ENCODE measurements at regions not wholly inside any gene's neighbourhood (a gene's known extent, or its start where the extent isn't known, plus 50 kb on each side); places are given as distances from the start of the nearest gene placed in this dataset.

DNA sequence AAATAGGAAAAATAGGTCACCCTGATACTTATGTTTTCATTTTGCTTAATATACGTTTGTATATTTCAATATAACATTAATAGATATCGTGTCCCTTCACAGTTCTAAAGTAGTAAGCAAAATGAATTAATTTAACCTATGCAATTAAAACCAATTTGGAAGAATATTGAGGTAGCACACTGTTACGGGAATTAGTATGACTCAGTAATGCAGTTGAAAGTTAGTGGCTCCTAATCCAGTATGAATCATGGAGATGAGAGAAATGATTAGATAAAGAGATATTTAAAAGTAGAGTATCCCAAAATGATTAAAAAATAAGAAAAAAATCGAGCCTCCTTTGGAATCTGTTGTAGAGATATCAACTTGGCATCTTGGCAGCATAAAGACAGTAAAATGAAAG lies 177.0 kb upstream of the SLITRK6 start:
- no peaks in the 10 kb centered on the region for H3K4me1 ChIP-seq (ENCODE audit: control insufficient read depth, low read length)
- no peaks in the 10 kb centered on the region for H3K9me3 ChIP-seq (ENCODE audit: control insufficient read depth, insufficient read depth, low read length)
- no peak for TF ChIP-seq EZH2phosphoT487 (IDR thresholded peaks at IDR 0.05; ENCODE audit: borderline replicate concordance, low read length)
- TF ChIP-seq, protein P1, sequence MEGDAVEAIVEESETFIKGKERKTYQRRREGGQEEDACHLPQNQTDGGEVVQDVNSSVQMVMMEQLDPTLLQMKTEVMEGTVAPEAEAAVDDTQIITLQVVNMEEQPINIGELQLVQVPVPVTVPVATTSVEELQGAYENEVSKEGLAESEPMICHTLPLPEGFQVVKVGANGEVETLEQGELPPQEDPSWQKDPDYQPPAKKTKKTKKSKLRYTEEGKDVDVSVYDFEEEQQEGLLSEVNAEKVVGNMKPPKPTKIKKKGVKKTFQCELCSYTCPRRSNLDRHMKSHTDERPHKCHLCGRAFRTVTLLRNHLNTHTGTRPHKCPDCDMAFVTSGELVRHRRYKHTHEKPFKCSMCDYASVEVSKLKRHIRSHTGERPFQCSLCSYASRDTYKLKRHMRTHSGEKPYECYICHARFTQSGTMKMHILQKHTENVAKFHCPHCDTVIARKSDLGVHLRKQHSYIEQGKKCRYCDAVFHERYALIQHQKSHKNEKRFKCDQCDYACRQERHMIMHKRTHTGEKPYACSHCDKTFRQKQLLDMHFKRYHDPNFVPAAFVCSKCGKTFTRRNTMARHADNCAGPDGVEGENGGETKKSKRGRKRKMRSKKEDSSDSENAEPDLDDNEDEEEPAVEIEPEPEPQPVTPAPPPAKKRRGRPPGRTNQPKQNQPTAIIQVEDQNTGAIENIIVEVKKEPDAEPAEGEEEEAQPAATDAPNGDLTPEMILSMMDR (IDR thresholded peaks at IDR 0.05; ENCODE audit: low read depth, low read length, poor library complexity, severe bottlenecking): no peak
- no peaks in the 10 kb centered on the region for H4K20me1 ChIP-seq (ENCODE audit: control insufficient read depth, insufficient read depth, low read depth, low read length)
- no peaks in the 10 kb centered on the region for H3K27me3 ChIP-seq (ENCODE audit: control insufficient read depth, low read length)
- H3K27ac ChIP-seq (ENCODE audit: low read depth, low read length): no peak overlapping the region
- no peaks in the 10 kb centered on the region for H3K79me2 ChIP-seq (ENCODE audit: control insufficient read depth, low read length)
- no peaks in the 10 kb centered on the region for H3K36me3 ChIP-seq (ENCODE audit: control insufficient read depth, low read length)
- H3F3A ChIP-seq (ENCODE audit: control insufficient read depth, insufficient read depth): no peaks in the 10 kb centered on the region
- no peak overlapping the region for H3K4me2 ChIP-seq (ENCODE audit: low read length)
- no peak overlapping the region for H3K4me3 ChIP-seq (ENCODE audit: low read length)
- no peaks in the 10 kb centered on the region for H3K9me2 ChIP-seq (replicated peaks; ENCODE audit: control insufficient read depth, low read length)

DNA sequence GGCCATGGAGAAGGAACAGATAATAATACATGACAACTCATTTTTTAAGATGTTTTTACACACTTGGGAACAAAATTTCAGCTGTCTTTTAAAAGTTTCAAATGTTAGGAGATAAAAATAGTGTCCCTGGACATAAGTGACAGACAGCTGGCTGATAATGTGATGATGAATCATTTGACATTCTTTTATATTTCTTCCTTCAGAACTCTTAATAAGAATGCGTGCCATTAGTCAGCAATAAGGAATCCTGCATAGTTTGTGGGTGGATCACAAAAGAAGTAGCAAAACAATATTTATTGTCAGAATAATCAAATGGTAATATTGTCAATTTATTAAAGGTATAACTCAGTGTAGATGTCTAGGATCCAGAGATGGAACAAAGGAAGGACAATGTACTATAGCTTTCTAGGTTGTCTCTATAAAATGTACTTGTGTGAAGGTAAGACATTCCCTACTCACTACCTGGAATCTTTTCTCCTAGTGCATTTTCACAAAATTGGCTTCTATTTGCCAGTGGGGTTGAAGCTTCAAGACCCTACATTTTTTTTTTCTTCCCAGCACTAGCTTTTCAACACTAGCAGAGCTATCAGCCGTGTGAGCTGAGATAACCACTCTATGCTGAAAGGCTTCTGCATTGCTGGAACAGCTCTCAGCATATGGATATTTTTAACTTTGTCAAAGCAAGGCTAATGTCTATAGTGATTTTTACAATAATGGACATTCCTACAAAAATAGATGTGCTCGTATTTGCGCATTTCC lies 175.6 kb upstream of the SLITRK6 start:
- Histone ChIP-seq H3K27me3 (ENCODE audit: control insufficient read depth, low read length) (no peaks in the 10 kb centered on the region), H3K4me2 (ENCODE audit: low read length) (no peak overlapping the region), H3F3A (ENCODE audit: control insufficient read depth, insufficient read depth) (no peaks in the 10 kb centered on the region), H3K36me3 (ENCODE audit: control insufficient read depth, low read length) (no peaks in the 10 kb centered on the region), H3K4me1 (ENCODE audit: control insufficient read depth, low read length) (no peaks in the 10 kb centered on the region), H3K4me3 (ENCODE audit: low read length) (no peak overlapping the region), H4K20me1 (ENCODE audit: control insufficient read depth, insufficient read depth, low read depth, low read length) (no peaks in the 10 kb centered on the region), H3K27ac (ENCODE audit: low read depth, low read length) (no peak overlapping the region), H3K9me2 (replicated peaks; ENCODE audit: control insufficient read depth, low read length) (no peaks in the 10 kb centered on the region), H3K9me3 (ENCODE audit: control insufficient read depth, insufficient read depth, low read length) (no peaks in the 10 kb centered on the region), H3K79me2 (ENCODE audit: control insufficient read depth, low read length) (no peaks in the 10 kb centered on the region)
- TF ChIP-seq, protein P1 (IDR thresholded peaks at IDR 0.05; ENCODE audit: low read depth, low read length, poor library complexity, severe bottlenecking): no peak
- TF ChIP-seq EZH2phosphoT487 (IDR thresholded peaks at IDR 0.05; ENCODE audit: borderline replicate concordance, low read length): no peak

DNA sequence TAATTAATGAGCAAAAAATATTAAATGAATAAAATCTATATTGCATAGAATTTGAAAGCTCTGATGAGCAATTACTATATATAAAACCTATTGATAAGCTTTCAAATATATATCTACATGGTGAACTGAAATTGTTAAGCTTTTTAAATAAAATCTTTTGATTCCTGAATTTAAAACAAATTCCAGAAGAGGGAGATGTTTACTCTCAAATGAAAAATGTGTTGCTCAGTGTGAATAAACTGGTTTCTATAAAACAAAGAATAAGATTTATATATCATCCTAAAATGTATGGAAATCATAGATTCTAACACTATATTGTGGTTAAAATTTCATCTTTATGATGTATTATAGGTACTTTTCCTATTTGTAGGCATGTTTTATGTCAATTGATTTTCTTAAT lies 171.5 kb upstream of the SLITRK6 start:
- Histone ChIP-seq H3K79me2 (ENCODE audit: control insufficient read depth, low read length) (no peaks in the 10 kb centered on the region), H3K9me3 (ENCODE audit: control insufficient read depth, insufficient read depth, low read length) (no peaks in the 10 kb centered on the region; the same call in 1 of the 2 replicates), H3F3A (ENCODE audit: control insufficient read depth, insufficient read depth) (no peaks in the 10 kb centered on the region), H3K27me3 (ENCODE audit: control insufficient read depth, low read length) (no peaks in the 10 kb centered on the region), H3K27ac (ENCODE audit: low read depth, low read length) (no peak overlapping the region), H3K36me3 (ENCODE audit: control insufficient read depth, low read length) (no peaks in the 10 kb centered on the region), H3K9me2 (replicated peaks; ENCODE audit: control insufficient read depth, low read length) (no peaks in the 10 kb centered on the region), H4K20me1 (ENCODE audit: control insufficient read depth, insufficient read depth, low read depth, low read length) (no peaks in the 10 kb centered on the region), H3K4me1 (ENCODE audit: control insufficient read depth, low read length) (no peaks in the 10 kb centered on the region), H3K4me2 (ENCODE audit: low read length) (no peak overlapping the region), H3K4me3 (ENCODE audit: low read length) (no peak overlapping the region)
- TF ChIP-seq, protein P1 (IDR thresholded peaks at IDR 0.05; ENCODE audit: low read depth, low read length, poor library complexity, severe bottlenecking): no peak
- TF ChIP-seq EZH2phosphoT487 (IDR thresholded peaks at IDR 0.05; ENCODE audit: borderline replicate concordance, low read length): no peak

Measured in DOHH2 (cell line).